ENCODE measurements at regions not wholly inside any gene's neighbourhood (a gene's known extent, or its start where the extent isn't known, plus 50 kb on each side); places are given as distances from the start of the nearest gene placed in this dataset.

DNA sequence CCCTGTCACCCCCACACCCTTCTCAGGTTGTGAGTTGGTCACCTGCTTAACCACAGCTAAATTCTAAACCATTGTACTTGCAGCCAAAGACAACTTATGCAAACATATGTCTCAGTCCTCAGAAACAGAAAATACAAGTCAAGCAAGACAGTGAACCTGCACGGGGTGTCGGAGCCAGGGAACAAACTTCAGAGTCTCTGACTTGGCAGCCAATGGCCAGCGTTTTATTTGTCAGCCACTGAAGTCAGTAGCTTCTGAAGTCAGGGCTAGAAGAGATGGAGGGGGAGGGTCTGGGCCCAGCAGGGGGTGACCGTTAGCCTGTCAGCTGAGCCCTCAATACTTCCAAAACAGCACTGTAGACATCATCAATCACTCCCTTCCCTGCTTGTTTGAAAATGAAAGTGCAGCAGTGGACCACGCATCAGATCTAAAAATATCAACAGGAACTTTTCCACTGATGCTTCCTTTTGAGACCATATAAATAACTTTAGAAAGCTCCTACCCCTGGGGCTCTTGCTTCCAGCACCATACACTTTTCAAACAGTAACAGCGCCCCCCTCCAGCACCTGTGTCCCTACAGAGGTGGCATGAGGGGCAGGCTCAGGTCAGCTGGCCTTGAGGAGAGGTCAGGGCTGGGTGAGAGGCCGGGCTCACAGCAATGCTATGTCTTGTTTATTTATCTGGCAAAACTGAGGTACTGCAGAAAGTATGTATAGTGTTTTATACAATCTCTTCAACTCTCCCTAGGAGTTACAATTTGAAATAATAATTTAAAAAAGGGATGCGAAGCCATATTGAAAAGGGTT, 142.5 kb downstream of the ACER2 start:
- DNase-seq, result no peak
- H3K4me3 ChIP-seq, result peak overlapping the region; percentile 4
- H3K27me3 ChIP-seq (ENCODE audit: insufficient read depth in 3 of 3, low read length in 2 of 3), result no peaks in the 10 kb centered on the region
- no peak overlapping the region for H3K27ac ChIP-seq
- H3K4me1 ChIP-seq, result no peaks in the 10 kb centered on the region
- TF ChIP-seq, protein P1, sequence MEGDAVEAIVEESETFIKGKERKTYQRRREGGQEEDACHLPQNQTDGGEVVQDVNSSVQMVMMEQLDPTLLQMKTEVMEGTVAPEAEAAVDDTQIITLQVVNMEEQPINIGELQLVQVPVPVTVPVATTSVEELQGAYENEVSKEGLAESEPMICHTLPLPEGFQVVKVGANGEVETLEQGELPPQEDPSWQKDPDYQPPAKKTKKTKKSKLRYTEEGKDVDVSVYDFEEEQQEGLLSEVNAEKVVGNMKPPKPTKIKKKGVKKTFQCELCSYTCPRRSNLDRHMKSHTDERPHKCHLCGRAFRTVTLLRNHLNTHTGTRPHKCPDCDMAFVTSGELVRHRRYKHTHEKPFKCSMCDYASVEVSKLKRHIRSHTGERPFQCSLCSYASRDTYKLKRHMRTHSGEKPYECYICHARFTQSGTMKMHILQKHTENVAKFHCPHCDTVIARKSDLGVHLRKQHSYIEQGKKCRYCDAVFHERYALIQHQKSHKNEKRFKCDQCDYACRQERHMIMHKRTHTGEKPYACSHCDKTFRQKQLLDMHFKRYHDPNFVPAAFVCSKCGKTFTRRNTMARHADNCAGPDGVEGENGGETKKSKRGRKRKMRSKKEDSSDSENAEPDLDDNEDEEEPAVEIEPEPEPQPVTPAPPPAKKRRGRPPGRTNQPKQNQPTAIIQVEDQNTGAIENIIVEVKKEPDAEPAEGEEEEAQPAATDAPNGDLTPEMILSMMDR (IDR thresholded peaks at IDR 0.05), result no peak
- WGBS, 3 donors, result 17 to 28% (median 26%) methylated on average over 8 of the region's 8 CpGs
- ATAC-seq, result peak in 1 of 4 donors; percentile 13
- H3K9me3 ChIP-seq, result no peaks in the 10 kb centered on the region
- intact Hi-C loops (cut with DNase I), result no loop called here
- H3K36me3 ChIP-seq (ENCODE audit: insufficient read depth in 1 of 2, low read depth in 1 of 2), result no peaks in the 10 kb centered on the region

DNA sequence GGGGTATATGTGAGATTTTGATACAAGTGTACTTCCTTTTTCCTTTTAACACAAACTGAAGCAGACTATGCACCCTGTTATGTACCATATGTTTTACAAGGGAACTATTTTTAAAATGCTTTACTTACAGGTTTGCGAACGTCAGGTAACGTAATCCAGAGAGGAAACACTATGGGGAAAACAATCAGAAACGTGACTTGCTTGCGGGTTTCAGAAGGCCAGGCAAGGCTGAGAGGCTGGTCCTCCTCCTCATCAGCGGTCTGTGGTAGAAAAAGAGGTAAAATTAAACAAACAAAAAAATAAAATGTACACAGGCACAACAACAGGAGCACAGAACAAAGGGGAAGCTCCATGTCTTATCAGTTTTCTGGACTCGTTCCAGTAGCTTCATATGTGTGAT, 141.2 kb downstream of the ACER2 start:
- WGBS, 3 donors, result 87 to 92% (median 90%) methylated on average over 7 of the region's 7 CpGs
- H3K27ac ChIP-seq, result no peak overlapping the region

DNA sequence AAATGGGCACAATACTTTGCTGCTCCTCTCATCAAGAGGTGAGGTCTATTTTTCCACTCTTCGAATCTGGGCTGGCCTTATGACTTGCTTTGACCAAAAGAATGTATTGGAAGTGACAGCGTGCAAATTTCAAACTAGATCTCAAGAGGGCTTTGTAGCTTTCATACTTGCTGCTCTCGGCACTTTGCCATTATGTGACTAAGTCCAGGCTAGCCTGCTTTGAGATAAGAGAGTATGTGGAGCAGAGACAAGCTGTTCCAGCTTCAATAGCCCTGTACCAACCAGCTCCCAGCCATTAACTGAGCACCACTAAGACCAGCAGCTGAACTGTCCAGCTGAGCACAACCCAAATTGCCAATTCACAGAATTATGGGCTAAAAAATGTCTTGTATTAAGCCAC, 124.6 kb downstream of the ACER2 start:
- no peaks in the 10 kb centered on the region for H3K36me3 ChIP-seq (ENCODE audit: insufficient read depth in 1 of 2, low read depth in 1 of 2)
- H3K4me1 ChIP-seq, result no peaks in the 10 kb centered on the region
- H3K9me3 ChIP-seq, result no peaks in the 10 kb centered on the region
- no peak overlapping the region for H3K27ac ChIP-seq
- 78 to 90% (median 83%) methylated on average over 3 of the region's 3 CpGs for WGBS, 3 donors
- no peaks in the 10 kb centered on the region for H3K27me3 ChIP-seq (ENCODE audit: insufficient read depth in 3 of 3, low read length in 2 of 3)
- DNase-seq (no peak), ATAC-seq (no peak)
- H3K4me3 ChIP-seq, result no peak overlapping the region
- intact Hi-C loops (cut with DNase I), result no loop called here
- TF ChIP-seq, protein P1 (IDR thresholded peaks at IDR 0.05), result no peak

More for the DNA sequence above, 141.2 kb downstream of the ACER2 start:
- Histone ChIP-seq H3K27me3 (ENCODE audit: insufficient read depth in 3 of 3, low read length in 2 of 3) (no peaks in the 10 kb centered on the region), H3K4me3 (no peak overlapping the region), H3K36me3 (ENCODE audit: insufficient read depth in 1 of 2, low read depth in 1 of 2) (no peaks in the 10 kb centered on the region), H3K9me3 (no peaks in the 10 kb centered on the region), H3K4me1 (no peaks in the 10 kb centered on the region)
- no peak for DNase-seq
- intact Hi-C loops (cut with DNase I), result no loop called here
- TF ChIP-seq, protein P1 (IDR thresholded peaks at IDR 0.05), result no peak
- ATAC-seq, result no peak

DNA sequence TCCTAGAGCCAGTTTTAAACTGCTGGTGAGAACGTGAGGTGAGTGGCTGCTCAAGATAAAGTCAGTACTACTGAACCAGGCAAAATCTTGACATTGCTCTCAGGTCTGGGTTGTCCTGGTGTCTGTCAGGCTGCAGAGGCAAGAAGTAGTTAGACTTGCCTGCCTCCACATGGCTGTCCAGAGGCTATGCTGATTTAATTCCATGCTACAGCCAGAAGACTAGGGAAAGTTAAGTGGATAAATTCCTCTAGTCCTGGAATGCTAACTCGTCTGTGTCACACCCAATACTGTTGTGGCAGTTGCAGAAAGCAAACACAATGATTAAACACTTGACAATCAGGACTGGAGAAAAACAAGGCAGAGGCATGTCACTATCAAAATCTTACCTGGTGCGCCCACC, 118.9 kb downstream of the ACER2 start:
- ATAC-seq, result no peak
- H3K9me3 ChIP-seq, result no peaks in the 10 kb centered on the region
- H3K27me3 ChIP-seq (ENCODE audit: insufficient read depth in 3 of 3, low read length in 2 of 3), result no peaks in the 10 kb centered on the region
- H3K4me1 ChIP-seq, result no peaks in the 10 kb centered on the region
- TF ChIP-seq, protein P1 (IDR thresholded peaks at IDR 0.05), result no peak
- 62 to 67% (median 62%) methylated on average over 3 of the region's 3 CpGs for WGBS, 3 donors
- no peak for DNase-seq
- no peaks in the 10 kb centered on the region for H3K36me3 ChIP-seq (ENCODE audit: insufficient read depth in 1 of 2, low read depth in 1 of 2)
- intact Hi-C loops (cut with DNase I), result no loop called here
- no peak overlapping the region for H3K27ac ChIP-seq
- no peak overlapping the region for H3K4me3 ChIP-seq

DNA sequence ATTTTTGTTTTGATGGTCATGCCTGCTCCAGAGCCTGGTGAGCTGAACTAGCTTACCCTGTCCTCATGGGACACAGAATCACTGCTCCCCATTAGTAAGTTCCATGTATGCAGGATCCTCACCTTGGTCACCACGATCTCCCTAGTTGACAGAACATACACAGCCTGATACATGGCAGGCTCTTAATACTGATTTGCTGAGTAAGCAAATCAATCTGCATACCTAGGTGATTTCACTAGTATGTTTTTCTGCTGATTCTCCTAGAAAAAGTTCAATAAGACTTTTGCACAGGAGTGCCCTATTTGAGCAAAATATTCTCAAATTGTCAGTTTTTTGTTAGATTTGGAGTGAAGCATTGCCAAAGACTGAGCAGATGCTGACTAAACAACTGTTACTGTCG, 113.7 kb downstream of the ACER2 start:
- TF ChIP-seq, protein P1 (IDR thresholded peaks at IDR 0.05), result no peak
- no peak overlapping the region for H3K27ac ChIP-seq
- intact Hi-C loops (cut with DNase I), result no loop called here
- no peaks in the 10 kb centered on the region for H3K9me3 ChIP-seq
- H3K36me3 ChIP-seq (ENCODE audit: insufficient read depth in 1 of 2, low read depth in 1 of 2), result no peaks in the 10 kb centered on the region
- no peaks in the 10 kb centered on the region for H3K4me1 ChIP-seq
- DNase-seq (no peak), ATAC-seq (no peak)
- 18 to 34% (median 32%) methylated on average over 2 of the region's 2 CpGs for WGBS, 3 donors
- H3K27me3 ChIP-seq (ENCODE audit: insufficient read depth in 3 of 3, low read length in 2 of 3), result no peaks in the 10 kb centered on the region
- H3K4me3 ChIP-seq, result no peak overlapping the region
